ENCODE measurements at regions not wholly inside any gene's neighbourhood (a gene's known extent, or its start where the extent isn't known, plus 50 kb on each side); places are given as distances from the start of the nearest gene placed in this dataset.

DNA sequence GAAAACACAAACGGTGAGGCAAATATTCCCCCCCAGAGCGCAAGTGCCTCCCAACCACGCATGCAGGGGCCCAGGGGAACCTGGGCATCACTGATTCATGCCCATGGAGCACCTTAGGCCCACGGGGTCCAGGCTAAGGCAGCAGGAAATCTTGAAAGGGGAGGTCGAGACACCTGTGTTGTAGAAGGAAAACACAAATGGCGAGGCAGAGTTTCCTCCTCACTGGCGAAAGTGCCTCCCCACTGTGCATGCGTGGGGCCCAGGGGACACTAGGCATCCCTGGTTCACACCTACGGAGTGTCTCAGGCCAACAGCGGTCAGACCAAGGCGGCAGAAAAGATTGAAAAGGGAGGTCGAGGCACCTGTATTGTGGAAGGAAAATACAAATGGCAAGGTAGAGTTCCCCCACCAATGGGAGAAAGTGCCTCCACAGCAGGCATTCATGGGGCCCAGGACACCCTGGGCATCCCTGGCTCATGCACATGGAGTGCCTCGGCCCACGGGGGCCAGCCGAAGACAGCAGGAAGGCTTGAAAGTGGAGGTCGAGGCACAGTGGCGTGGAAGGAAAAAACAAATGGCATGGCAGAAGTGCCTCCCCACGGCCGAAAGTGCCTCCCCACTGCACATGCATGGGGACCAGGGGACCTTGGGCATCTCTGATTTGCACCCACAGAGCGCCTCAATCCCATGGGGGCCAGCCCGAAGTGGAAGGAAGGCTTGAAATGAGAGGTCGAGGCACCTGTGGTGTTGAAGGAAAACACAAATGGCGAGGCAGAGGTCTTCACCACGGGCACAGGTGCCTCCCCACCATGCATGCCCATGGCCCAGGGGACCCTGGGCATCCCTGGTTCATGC, 368.8 kb downstream of the ALG10 start:
- Histone ChIP-seq H3K4me3 (replicated peaks in 1 of 3; ENCODE audit: insufficient read depth in 1 of 3, low read depth in 2 of 3, low read length in 3 of 3) (no peak overlapping the region), H4K20me1 (ENCODE audit: insufficient read depth, low read length) (no peaks in the 10 kb centered on the region), H3K4me1 (ENCODE audit: insufficient read depth, low read length) (no peaks in the 10 kb centered on the region), H3K36me3 (replicated peaks in 1 of 2; ENCODE audit: control insufficient read depth in 1 of 2, insufficient read depth in 2 of 2, low read length in 2 of 2) (no peaks in the 10 kb centered on the region), H3K4me2 (ENCODE audit: low read depth, low read length) (no peak overlapping the region), H3K79me2 (ENCODE audit: insufficient read depth, low read length) (no peaks in the 10 kb centered on the region), H3K27me3 (ENCODE audit: control insufficient read depth in 1 of 2, insufficient read depth in 2 of 2, low read length in 2 of 2) (peaks cover 3 to 14% of the 10 kb centered on the region in 2 experiments; a peak in 3 of 5 replicates), H3K9ac (ENCODE audit: insufficient read depth, low read depth, low read length) (no peak overlapping the region), H3K27ac (ENCODE audit: extremely low read length, insufficient read depth, low read length) (no peak overlapping the region), H2AFZ (ENCODE audit: low read length) (no peak overlapping the region), H3K9me3 (ENCODE audit: low read length) (no peaks in the 10 kb centered on the region)
- in situ Hi-C loops (cut with HindIII; ENCODE audit: extremely low pct_ligation_motif_present, low pct_unique_long_range_greater_than_20kb) (no loop called here), intact Hi-C loops (cut with micrococcal nuclease; ENCODE audit: unreplicated experiment) (no loop called here)
- ATAC-seq: no peak
- WGBS (ENCODE audit: low lambda C conversion rate): 20% methylated on average over 19 of the region's 24 CpGs
- ChIA-PET CTCF (ENCODE audit: low intra/inter-chr PET ratio, low total read pairs) (no interaction called here), POLR2A (no interaction called here)
- no TSS peak for BruUV-seq (replicated peaks)
- TF ChIP-seq ZNF569 (CRISPR knock-in tag; IDR thresholded peaks at IDR 0.05; ENCODE audit: borderline replicate concordance): no peak
- TF ChIP-seq BCL6 (CRISPR knock-in tag; IDR thresholded peaks at IDR 0.05): no peak
- no peak for TF ChIP-seq ZNF430 (CRISPR knock-in tag; IDR thresholded peaks at IDR 0.05)
- no peak for FAIRE-seq
- DNase-seq (ENCODE audit: low spot score): no peak

DNA sequence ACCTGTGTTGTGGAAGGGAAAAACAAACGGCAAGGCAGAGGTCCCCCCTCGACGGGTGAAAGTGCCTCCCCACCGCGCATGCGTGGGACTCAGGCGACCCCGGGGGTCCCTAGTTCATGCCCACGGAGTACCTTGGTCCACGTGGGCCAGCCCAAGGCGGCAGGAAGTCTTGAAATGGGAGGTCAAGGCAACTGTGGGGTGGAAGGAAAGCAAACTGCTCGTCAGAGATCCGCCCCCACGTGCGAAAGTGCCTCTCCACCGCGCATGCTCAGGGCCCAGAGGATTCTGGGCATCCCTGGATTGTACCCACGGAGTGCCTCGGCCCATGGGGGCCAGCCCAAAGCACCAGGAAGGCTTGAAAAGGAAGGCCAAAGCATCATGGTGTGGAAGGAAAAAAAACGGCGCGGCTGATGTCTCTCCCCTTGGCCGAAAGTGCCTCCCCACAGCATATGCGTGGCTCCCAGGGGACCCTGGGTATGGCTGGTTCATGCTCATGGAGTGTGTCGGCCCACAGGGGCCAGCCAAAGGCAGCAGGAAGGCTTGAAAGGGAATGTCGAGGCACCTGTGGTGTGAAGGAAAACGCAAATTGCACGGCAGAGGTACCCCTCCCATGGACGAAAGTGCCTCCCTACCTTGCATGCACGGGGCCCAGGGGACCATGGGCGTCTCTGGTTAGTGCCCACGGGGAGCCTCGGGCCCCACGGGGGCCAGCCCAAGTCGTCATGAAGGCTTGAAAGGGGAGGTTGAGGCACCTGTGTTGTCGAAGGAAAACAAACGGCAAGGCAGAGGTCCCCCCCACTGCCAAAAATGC, 369.7 kb downstream of the ALG10 start:
- no peaks in the 10 kb centered on the region for H4K20me1 ChIP-seq (ENCODE audit: insufficient read depth, low read length)
- FAIRE-seq (no peak), DNase-seq (ENCODE audit: low spot score) (no peak), ATAC-seq (no peak)
- H3K4me3 ChIP-seq (replicated peaks in 1 of 3; ENCODE audit: insufficient read depth in 1 of 3, low read depth in 2 of 3, low read length in 3 of 3): no peak overlapping the region
- no TSS peak for BruUV-seq (replicated peaks)
- no peak overlapping the region for H3K9ac ChIP-seq (ENCODE audit: insufficient read depth, low read depth, low read length)
- no peak overlapping the region for H3K27ac ChIP-seq (ENCODE audit: extremely low read length, insufficient read depth, low read length)
- ChIA-PET CTCF (ENCODE audit: low intra/inter-chr PET ratio, low total read pairs) (no interaction called here), POLR2A (no interaction called here)
- in situ Hi-C loops (cut with HindIII; ENCODE audit: extremely low pct_ligation_motif_present, low pct_unique_long_range_greater_than_20kb) (no loop called here), intact Hi-C loops (cut with micrococcal nuclease; ENCODE audit: unreplicated experiment) (no loop called here)
- no peak overlapping the region for H2AFZ ChIP-seq (ENCODE audit: low read length)
- H3K36me3 ChIP-seq (replicated peaks in 1 of 2; ENCODE audit: control insufficient read depth in 1 of 2, insufficient read depth in 2 of 2, low read length in 2 of 2): no peaks in the 10 kb centered on the region
- H3K9me3 ChIP-seq (ENCODE audit: low read length): no peaks in the 10 kb centered on the region
- H3K4me1 ChIP-seq (ENCODE audit: insufficient read depth, low read length): no peaks in the 10 kb centered on the region
- peaks cover 0 to 18% of the 10 kb centered on the region in 2 experiments; a peak in 4 of 5 replicates for H3K27me3 ChIP-seq (ENCODE audit: control insufficient read depth in 1 of 2, insufficient read depth in 2 of 2, low read length in 2 of 2)
- H3K79me2 ChIP-seq (ENCODE audit: insufficient read depth, low read length): no peaks in the 10 kb centered on the region
- 21% methylated on average over 27 of the region's 37 CpGs for WGBS (ENCODE audit: low lambda C conversion rate)
- H3K4me2 ChIP-seq (ENCODE audit: low read depth, low read length): no peak overlapping the region
- no peak for TF ChIP-seq ZSCAN30 (CRISPR knock-in tag; IDR thresholded peaks at IDR 0.05)
- no peak for TF ChIP-seq MAF1 (CRISPR knock-in tag; IDR thresholded peaks at IDR 0.05; ENCODE audit: borderline replicate concordance)
- TF ChIP-seq, protein P1, sequence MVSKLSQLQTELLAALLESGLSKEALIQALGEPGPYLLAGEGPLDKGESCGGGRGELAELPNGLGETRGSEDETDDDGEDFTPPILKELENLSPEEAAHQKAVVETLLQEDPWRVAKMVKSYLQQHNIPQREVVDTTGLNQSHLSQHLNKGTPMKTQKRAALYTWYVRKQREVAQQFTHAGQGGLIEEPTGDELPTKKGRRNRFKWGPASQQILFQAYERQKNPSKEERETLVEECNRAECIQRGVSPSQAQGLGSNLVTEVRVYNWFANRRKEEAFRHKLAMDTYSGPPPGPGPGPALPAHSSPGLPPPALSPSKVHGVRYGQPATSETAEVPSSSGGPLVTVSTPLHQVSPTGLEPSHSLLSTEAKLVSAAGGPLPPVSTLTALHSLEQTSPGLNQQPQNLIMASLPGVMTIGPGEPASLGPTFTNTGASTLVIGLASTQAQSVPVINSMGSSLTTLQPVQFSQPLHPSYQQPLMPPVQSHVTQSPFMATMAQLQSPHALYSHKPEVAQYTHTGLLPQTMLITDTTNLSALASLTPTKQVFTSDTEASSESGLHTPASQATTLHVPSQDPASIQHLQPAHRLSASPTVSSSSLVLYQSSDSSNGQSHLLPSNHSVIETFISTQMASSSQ (IDR thresholded peaks at IDR 0.05; ENCODE audit: low read depth): no peak
- TF ChIP-seq, protein P1 (CRISPR knock-in tag; IDR thresholded peaks at IDR 0.05; ENCODE audit: borderline replicate concordance): no peak
- TF ChIP-seq, protein P2, sequence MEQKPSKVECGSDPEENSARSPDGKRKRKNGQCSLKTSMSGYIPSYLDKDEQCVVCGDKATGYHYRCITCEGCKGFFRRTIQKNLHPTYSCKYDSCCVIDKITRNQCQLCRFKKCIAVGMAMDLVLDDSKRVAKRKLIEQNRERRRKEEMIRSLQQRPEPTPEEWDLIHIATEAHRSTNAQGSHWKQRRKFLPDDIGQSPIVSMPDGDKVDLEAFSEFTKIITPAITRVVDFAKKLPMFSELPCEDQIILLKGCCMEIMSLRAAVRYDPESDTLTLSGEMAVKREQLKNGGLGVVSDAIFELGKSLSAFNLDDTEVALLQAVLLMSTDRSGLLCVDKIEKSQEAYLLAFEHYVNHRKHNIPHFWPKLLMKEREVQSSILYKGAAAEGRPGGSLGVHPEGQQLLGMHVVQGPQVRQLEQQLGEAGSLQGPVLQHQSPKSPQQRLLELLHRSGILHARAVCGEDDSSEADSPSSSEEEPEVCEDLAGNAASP (CRISPR knock-in tag; IDR thresholded peaks at IDR 0.05; ENCODE audit: borderline replicate concordance): no peak
- TF ChIP-seq, protein P3, sequence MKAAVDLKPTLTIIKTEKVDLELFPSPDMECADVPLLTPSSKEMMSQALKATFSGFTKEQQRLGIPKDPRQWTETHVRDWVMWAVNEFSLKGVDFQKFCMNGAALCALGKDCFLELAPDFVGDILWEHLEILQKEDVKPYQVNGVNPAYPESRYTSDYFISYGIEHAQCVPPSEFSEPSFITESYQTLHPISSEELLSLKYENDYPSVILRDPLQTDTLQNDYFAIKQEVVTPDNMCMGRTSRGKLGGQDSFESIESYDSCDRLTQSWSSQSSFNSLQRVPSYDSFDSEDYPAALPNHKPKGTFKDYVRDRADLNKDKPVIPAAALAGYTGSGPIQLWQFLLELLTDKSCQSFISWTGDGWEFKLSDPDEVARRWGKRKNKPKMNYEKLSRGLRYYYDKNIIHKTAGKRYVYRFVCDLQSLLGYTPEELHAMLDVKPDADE (CRISPR knock-in tag; IDR thresholded peaks at IDR 0.05): no peak

Data from HepG2 (cell line).